ENCODE measurements at regions not wholly inside any gene's neighbourhood (a gene's known extent, or its start where the extent isn't known, plus 50 kb on each side); places are given as distances from the start of the nearest gene placed in this dataset.

- TF ChIP-seq CTCF (IDR thresholded peaks at IDR 0.05): no peak
- H3K36me3 ChIP-seq (ENCODE audit: insufficient read depth in 1 of 2, low read depth in 1 of 2): no peaks in the 10 kb centered on the region
- no peak for ATAC-seq
- H3K4me1 ChIP-seq: no peaks in the 10 kb centered on the region
- H3K4me3 ChIP-seq: no peak overlapping the region
- WGBS, 3 donors: 16 to 19% (median 17%) methylated on average over 4 of the region's 4 CpGs
- H3K9me3 ChIP-seq: no peaks in the 10 kb centered on the region
- no peak overlapping the region for H3K27ac ChIP-seq
- H3K27me3 ChIP-seq (ENCODE audit: insufficient read depth in 3 of 3, low read length in 2 of 3): no peaks in the 10 kb centered on the region
- intact Hi-C loops (cut with DNase I): no loop called here
- DNase-seq: no peak
Observed at GRCh38 chr17:54259476-54259875, 436.7 kb downstream of the KIF2B start.

GRCh38 chr17:54261465-54261864, 438.7 kb downstream of the KIF2B start:
- 90 to 95% (median 93%) methylated on average over 2 of the region's 2 CpGs for WGBS, 3 donors
- no peak overlapping the region for H3K27ac ChIP-seq
- no peaks in the 10 kb centered on the region for H3K27me3 ChIP-seq (ENCODE audit: insufficient read depth in 3 of 3, low read length in 2 of 3)
- TF ChIP-seq CTCF (IDR thresholded peaks at IDR 0.05): no peak
- H3K36me3 ChIP-seq (ENCODE audit: insufficient read depth in 1 of 2, low read depth in 1 of 2): no peaks in the 10 kb centered on the region
- H3K4me3 ChIP-seq: no peak overlapping the region
- DNase-seq: no peak
- H3K9me3 ChIP-seq: no peaks in the 10 kb centered on the region
- intact Hi-C loops (cut with DNase I): no loop called here
- no peak for ATAC-seq
- H3K4me1 ChIP-seq: no peaks in the 10 kb centered on the region

- no peak for ATAC-seq
- no peak for DNase-seq
- Histone ChIP-seq H3K4me3 (no peak overlapping the region), H3K4me1 (no peaks in the 10 kb centered on the region), H3K36me3 (ENCODE audit: insufficient read depth in 1 of 2, low read depth in 1 of 2) (no peaks in the 10 kb centered on the region), H3K27me3 (ENCODE audit: insufficient read depth in 3 of 3, low read length in 2 of 3) (no peaks in the 10 kb centered on the region), H3K27ac (no peak overlapping the region), H3K9me3 (no peaks in the 10 kb centered on the region)
- WGBS, 3 donors: 56 to 73% (median 73%) methylated on average over 2 of the region's 2 CpGs
- no peak for TF ChIP-seq CTCF (IDR thresholded peaks at IDR 0.05)
- intact Hi-C loops (cut with DNase I): no loop called here
Observed at GRCh38 chr17:54269881-54270280, 447.2 kb downstream of the KIF2B start.

- Histone ChIP-seq H3K27ac (no peak overlapping the region), H3K27me3 (ENCODE audit: insufficient read depth in 3 of 3, low read length in 2 of 3) (no peaks in the 10 kb centered on the region), H3K36me3 (ENCODE audit: insufficient read depth in 1 of 2, low read depth in 1 of 2) (no peaks in the 10 kb centered on the region), H3K9me3 (no peaks in the 10 kb centered on the region), H3K4me1 (no peaks in the 10 kb centered on the region), H3K4me3 (no peak overlapping the region)
- 83 to 93% (median 91%) methylated on average over 2 of the region's 2 CpGs for WGBS, 3 donors
- no peak for ATAC-seq
- TF ChIP-seq CTCF (IDR thresholded peaks at IDR 0.05): no peak
- intact Hi-C loops (cut with DNase I): no loop called here
- DNase-seq: no peak
Observed at GRCh38 chr17:54270499-54270898, 447.8 kb downstream of the KIF2B start.

- Histone ChIP-seq H3K9me3 (no peaks in the 10 kb centered on the region), H3K27me3 (ENCODE audit: insufficient read depth in 3 of 3, low read length in 2 of 3) (no peaks in the 10 kb centered on the region), H3K4me3 (no peak overlapping the region), H3K36me3 (ENCODE audit: insufficient read depth in 1 of 2, low read depth in 1 of 2) (no peaks in the 10 kb centered on the region), H3K4me1 (no peaks in the 10 kb centered on the region), H3K27ac (no peak overlapping the region)
- intact Hi-C loops (cut with DNase I): no loop called here
- ATAC-seq: no peak
- no peak for DNase-seq
- TF ChIP-seq CTCF (IDR thresholded peaks at IDR 0.05): no peak
Observed at GRCh38 chr17:54277868-54278267, 455.1 kb downstream of the KIF2B start.

Measured in psoas muscle (tissue), 7 donors.